Loucy (cell line): ENCODE measurements at regions not wholly inside any gene's neighbourhood (a gene's known extent, or its start where the extent isn't known, plus 50 kb on each side); places are given as distances from the start of the nearest gene placed in this dataset.

Experiments used
- H2AFZ ChIP-seq: fragments of 200-600 bp; sonication (generic); 2 replicates; pipeline ENCODE4 v1.6.0; 2016; ENCODE audit warnings: antibody characterized with exemption, mild to moderate bottlenecking, low read length, moderate library complexity
- H3F3A ChIP-seq: fragments of 200-600 bp; 2 replicates; pipeline ENCODE4 v1.6.0; 2016; ENCODE audit warnings: antibody characterized with exemption, low read depth, mild to moderate bottlenecking
- H3K27me3 ChIP-seq: fragments of 200-600 bp; sonication (generic); 2 replicates; pipeline ENCODE4 v1.6.1; 2014; ENCODE audit warnings: low read length, mild to moderate bottlenecking; ENCODE audit not compliant: insufficient read depth, poor library complexity, severe bottlenecking
- H3K36me3 ChIP-seq: fragments of 200-600 bp; sonication (generic); 2 replicates; pipeline ENCODE4 v1.6.1; 2016; ENCODE audit warnings: low read length; ENCODE audit not compliant: insufficient read depth
- H3K4me1 ChIP-seq: fragments of 200-600 bp; sonication (generic); 2 replicates; pipeline ENCODE4 v1.5.1; 2014; ENCODE audit warnings: low read length, mild to moderate bottlenecking; ENCODE audit not compliant: insufficient read depth, poor library complexity, severe bottlenecking
- H3K4me2 ChIP-seq: fragments of 200-600 bp; sonication (generic); 2 replicates; pipeline ENCODE4 v1.6.0; 2014; ENCODE audit warnings: antibody characterized with exemption, low read length, low read depth, mild to moderate bottlenecking; ENCODE audit not compliant: poor library complexity, severe bottlenecking
- H3K4me3 ChIP-seq: fragments of 200-600 bp; sonication (generic); 2 replicates; pipeline ENCODE4 v1.5.1; 2014; ENCODE audit warnings: low read length, mild to moderate bottlenecking, mixed read lengths; ENCODE audit not compliant: poor library complexity, severe bottlenecking
- H3K79me2 ChIP-seq: fragments of 200-600 bp; sonication (generic); 2 replicates; pipeline ENCODE4 v1.6.1; 2014; ENCODE audit warnings: low read length; ENCODE audit not compliant: insufficient read depth
- H3K9ac ChIP-seq: fragments of 200-600 bp; sonication (generic); 2 replicates; pipeline ENCODE4 v1.6.0; 2014; ENCODE audit warnings: mild to moderate bottlenecking, low read depth, low read length, moderate library complexity; ENCODE audit not compliant: poor library complexity, severe bottlenecking
- H3K9me2 ChIP-seq: fragments of 200-600 bp; sonication (generic); replicated peaks from 2 replicates; pipeline ENCODE4 v1.6.1; 2016; ENCODE audit warnings: low read depth, low read length, mixed read lengths
- H3K9me3 ChIP-seq: fragments of 200-600 bp; sonication (generic); 2 replicates; pipeline ENCODE4 v1.6.1; 2014; ENCODE audit warnings: mild to moderate bottlenecking, antibody characterized with exemption, low read length, low read depth; ENCODE audit not compliant: insufficient read depth
- H4K20me1 ChIP-seq: fragments of 200-600 bp; sonication (generic); 2 replicates; pipeline ENCODE4 v1.6.0; 2014; ENCODE audit warnings: antibody characterized with exemption, low read length, mild to moderate bottlenecking; ENCODE audit not compliant: insufficient read depth, poor library complexity, severe bottlenecking
- EZH2phosphoT487 ChIP-seq: fragments of 200-600 bp; IDR thresholded peaks from 2 replicates; pipeline ENCODE4 v1.6.1; 2018; ENCODE audit warnings: antibody characterized with exemption, mild to moderate bottlenecking, moderate library complexity, borderline replicate concordance
- TF ChIP-seq, protein P1 (sequence below): fragments of 200-600 bp; sonication (generic); conservative IDR thresholded peaks from 2 replicates; pipeline ENCODE4 v1.5.1; 2014; ENCODE audit warnings: mild to moderate bottlenecking, antibody characterized with exemption, low read length

DNA sequence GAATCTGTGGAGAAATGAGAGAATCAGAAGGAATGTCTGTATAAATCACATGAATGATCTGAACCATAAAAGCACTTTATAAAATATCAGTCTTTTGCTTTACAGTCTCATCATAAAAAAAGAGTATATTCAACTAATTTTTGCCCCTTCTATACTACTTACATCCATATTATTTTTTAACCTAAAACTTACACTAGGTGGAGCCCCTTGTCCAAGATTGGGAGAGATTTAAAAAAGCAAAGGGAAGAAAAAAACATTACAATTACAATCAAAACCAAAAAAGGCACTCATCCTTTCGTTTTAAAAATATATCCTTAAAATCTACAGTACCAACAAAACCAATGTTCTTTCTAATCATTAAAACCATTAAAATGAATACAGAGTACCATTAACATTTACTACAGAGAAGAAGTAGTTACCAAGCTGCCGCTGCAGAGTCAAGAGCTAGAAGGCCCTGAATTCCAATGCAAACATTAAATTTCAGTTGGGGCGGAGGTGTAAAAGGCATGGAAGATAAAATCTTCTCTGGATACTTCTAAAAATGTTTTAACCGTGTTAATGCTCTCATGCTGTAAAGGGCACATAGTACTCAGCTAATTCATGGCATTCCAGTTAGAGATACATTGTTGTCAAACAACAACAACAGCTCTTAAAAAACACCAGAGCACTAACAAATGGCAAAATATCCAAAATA, 56.7 kb upstream of the EPB41L3 start:
- no peaks in the 10 kb centered on the region for H4K20me1 ChIP-seq
- no peak overlapping the region for H3K9ac ChIP-seq
- no peaks in the 10 kb centered on the region for H3K36me3 ChIP-seq
- no peak for TF ChIP-seq EZH2phosphoT487
- TF ChIP-seq, protein P1, sequence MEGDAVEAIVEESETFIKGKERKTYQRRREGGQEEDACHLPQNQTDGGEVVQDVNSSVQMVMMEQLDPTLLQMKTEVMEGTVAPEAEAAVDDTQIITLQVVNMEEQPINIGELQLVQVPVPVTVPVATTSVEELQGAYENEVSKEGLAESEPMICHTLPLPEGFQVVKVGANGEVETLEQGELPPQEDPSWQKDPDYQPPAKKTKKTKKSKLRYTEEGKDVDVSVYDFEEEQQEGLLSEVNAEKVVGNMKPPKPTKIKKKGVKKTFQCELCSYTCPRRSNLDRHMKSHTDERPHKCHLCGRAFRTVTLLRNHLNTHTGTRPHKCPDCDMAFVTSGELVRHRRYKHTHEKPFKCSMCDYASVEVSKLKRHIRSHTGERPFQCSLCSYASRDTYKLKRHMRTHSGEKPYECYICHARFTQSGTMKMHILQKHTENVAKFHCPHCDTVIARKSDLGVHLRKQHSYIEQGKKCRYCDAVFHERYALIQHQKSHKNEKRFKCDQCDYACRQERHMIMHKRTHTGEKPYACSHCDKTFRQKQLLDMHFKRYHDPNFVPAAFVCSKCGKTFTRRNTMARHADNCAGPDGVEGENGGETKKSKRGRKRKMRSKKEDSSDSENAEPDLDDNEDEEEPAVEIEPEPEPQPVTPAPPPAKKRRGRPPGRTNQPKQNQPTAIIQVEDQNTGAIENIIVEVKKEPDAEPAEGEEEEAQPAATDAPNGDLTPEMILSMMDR: peak; percentile 40
- H3K9me2 ChIP-seq: no peaks in the 10 kb centered on the region
- no peaks in the 10 kb centered on the region for H3K27me3 ChIP-seq
- H3K4me2 ChIP-seq: no peak overlapping the region
- H3K4me3 ChIP-seq: no peak overlapping the region
- H3K79me2 ChIP-seq: no peaks in the 10 kb centered on the region
- H3K4me1 ChIP-seq: no peaks in the 10 kb centered on the region
- no peak overlapping the region for H2AFZ ChIP-seq
- no peaks in the 10 kb centered on the region for H3F3A ChIP-seq
- no peaks in the 10 kb centered on the region for H3K9me3 ChIP-seq

DNA sequence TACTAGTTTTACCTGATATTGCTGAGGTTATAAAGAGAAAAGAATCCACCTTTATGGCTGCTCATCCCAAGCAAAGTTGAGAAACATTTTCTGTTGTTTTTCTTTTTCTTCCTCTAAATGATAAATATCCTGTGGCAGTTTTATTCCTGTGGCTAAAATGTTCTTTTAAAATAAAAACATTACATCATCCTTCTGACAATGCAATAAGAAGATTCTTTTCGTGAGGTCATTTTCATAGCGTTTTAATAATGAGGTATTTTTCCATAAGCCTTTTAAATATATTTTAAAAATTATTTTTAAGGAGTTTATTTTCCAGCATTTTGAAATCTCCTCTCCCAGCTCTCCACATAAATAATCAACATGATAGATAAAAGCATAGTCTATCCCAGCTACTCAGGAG, 52.8 kb upstream of the EPB41L3 start:
- Histone ChIP-seq H3K79me2 (no peaks in the 10 kb centered on the region), H3K27me3 (no peaks in the 10 kb centered on the region), H3K9ac (no peak overlapping the region), H3K36me3 (no peaks in the 10 kb centered on the region), H4K20me1 (no peaks in the 10 kb centered on the region), H3K4me1 (no peaks in the 10 kb centered on the region), H3F3A (no peaks in the 10 kb centered on the region), H3K9me3 (no peaks in the 10 kb centered on the region), H3K4me2 (no peak overlapping the region), H3K9me2 (no peaks in the 10 kb centered on the region), H3K4me3 (no peak overlapping the region), H2AFZ (no peak overlapping the region)
- TF ChIP-seq EZH2phosphoT487: no peak
